K562 (cell line): ENCODE measurements at regions not wholly inside any gene's neighbourhood (a gene's known extent, or its start where the extent isn't known, plus 50 kb on each side); places are given as distances from the start of the nearest gene placed in this dataset.

Experiments
- ATF6 ChIP-seq: sonication (generic); formaldehyde crosslinking; IDR thresholded peaks from 2 replicates; pipeline ENCODE4 v1.4.0; 2020; ENCODE audit warnings: mild to moderate bottlenecking, missing genetic modification reagents
- FOXP4 ChIP-seq: sonication (generic); formaldehyde crosslinking; IDR thresholded peaks from 2 replicates; pipeline ENCODE4 v1.8.0; 2022; ENCODE audit warnings: mild to moderate bottlenecking, missing genetic modification reagents, borderline replicate concordance
- KLF1 ChIP-seq: fragments of 450-650 bp; IDR thresholded peaks from 2 replicates; pipeline ENCODE4 v1.6.1; 2016; ENCODE audit warnings: missing genetic modification characterization, missing compliant biosample characterization
- SOX6 ChIP-seq: fragments of 450-650 bp; IDR thresholded peaks from 2 replicates; pipeline ENCODE4 v1.6.1; 2014; ENCODE audit warnings: mild to moderate bottlenecking
- THAP12 ChIP-seq: fragments of 250-450 bp; sonication (Bioruptor Pico); IDR thresholded peaks from 2 replicates; pipeline ENCODE4 v1.9.0; 2021; ENCODE audit warnings: mild to moderate bottlenecking, inconsistent platforms
- ZNF146 ChIP-seq: IDR thresholded peaks from one replicate; pipeline ENCODE4 v1.6.1; 2018; ENCODE audit warnings: missing compliant biosample characterization; ENCODE audit not compliant: unreplicated experiment

- TF ChIP-seq THAP12 (CRISPR knock-in tag): no peak
- TF ChIP-seq KLF1: no peak
- TF ChIP-seq ZNF146 (CRISPR knock-in tag): no peak
- no peak for TF ChIP-seq ATF6
- no peak for TF ChIP-seq SOX6
- no peak for TF ChIP-seq FOXP4 (CRISPR knock-in tag)
These were observed 255.2 kb upstream of the ZMIZ1 start (continued) for GRCh38 chr10:78813526-78813925.
